OCI-LY7 (cell line): ENCODE measurements at regions not wholly inside any gene's neighbourhood (a gene's known extent, or its start where the extent isn't known, plus 50 kb on each side); places are given as distances from the start of the nearest gene placed in this dataset.

Experiments
- BruUV-seq: library from RNA; stranded (reverse); fragments of 400-500 nt; replicated peaks from 2 replicates; lab custom pipeline; 2021; lab: Mats Ljungman, UMichigan
- CTCF ChIA-PET: fragments of 300-600 bp; sonication (Branson Sonifier 250); formaldehyde crosslinking; loops from one replicate; lab custom pipeline; 2022; ENCODE audit warnings: antibody characterized with exemption; ENCODE audit not compliant: unreplicated experiment; lab: Charles Lee
- POLR2A ChIA-PET: fragments of 300-600 bp; sonication (Branson Sonifier 250); formaldehyde crosslinking; loops from one replicate; lab custom pipeline; 2022; ENCODE audit warnings: antibody characterized with exemption; lab: Charles Lee
- DNase-seq: peaks from one replicate; pipeline ENCODE4 v3.0.0-alpha.2; 2015; ENCODE audit warnings: low spot score
- H2AFZ ChIP-seq: fragments of 200-600 bp; sonication (generic), shearing (Covaris generic); 2 replicates; pipeline ENCODE4 v1.6.1; 2014; ENCODE audit warnings: mild to moderate bottlenecking, antibody characterized with exemption, low read length, moderate library complexity
- H3K27ac ChIP-seq: fragments of 200-600 bp; sonication (generic); 2 replicates; pipeline ENCODE4 v1.5.1; 2014; ENCODE audit warnings: mixed run types, low read depth, mild to moderate bottlenecking, moderate library complexity, low read length, inconsistent platforms; ENCODE audit not compliant: poor library complexity, severe bottlenecking
- H3K36me3 ChIP-seq: fragments of 200-600 bp; sonication (generic); 2 replicates; pipeline ENCODE4 v1.6.1; 2014; ENCODE audit warnings: mild to moderate bottlenecking, antibody characterized with exemption, low read length, moderate library complexity, mixed read lengths; ENCODE audit not compliant: insufficient read depth
- H3K4me1 ChIP-seq: fragments of 200-600 bp; sonication (generic); 2 replicates; pipeline ENCODE4 v1.5.1; 2014; ENCODE audit warnings: mild to moderate bottlenecking, low read length; ENCODE audit not compliant: insufficient read depth, poor library complexity, severe bottlenecking
- H3K4me2 ChIP-seq: fragments of 200-600 bp; sonication (generic); 2 replicates; pipeline ENCODE4 v1.6.1; 2014; ENCODE audit warnings: mild to moderate bottlenecking, low read length
- H3K4me3 ChIP-seq: fragments of 200-600 bp; sonication (generic); 2 replicates; pipeline ENCODE4 v1.5.1; 2014; ENCODE audit warnings: mild to moderate bottlenecking, low read depth, low read length; ENCODE audit not compliant: poor library complexity, severe bottlenecking
- H3K79me2 ChIP-seq: fragments of 200-600 bp; sonication (generic); 2 replicates; pipeline ENCODE4 v1.6.1; 2016; ENCODE audit warnings: low read depth, mild to moderate bottlenecking, low read length, moderate library complexity, mixed read lengths; ENCODE audit not compliant: insufficient read depth
- H3K9me2 ChIP-seq: fragments of 200-600 bp; sonication (generic); 2 replicates; pipeline ENCODE4 v1.6.1; 2016; ENCODE audit warnings: mild to moderate bottlenecking, low read length, mixed read lengths; ENCODE audit not compliant: insufficient read depth
- H3K9me3 ChIP-seq: fragments of 200-600 bp; sonication (generic); 2 replicates; pipeline ENCODE4 v1.6.1; 2014; ENCODE audit warnings: mild to moderate bottlenecking, mixed run types, low read length, mixed read lengths
- H4K20me1 ChIP-seq: fragments of 200-600 bp; sonication (generic); 2 replicates; pipeline ENCODE4 v1.6.1; 2014; ENCODE audit warnings: mild to moderate bottlenecking, antibody characterized with exemption, low read length, moderate library complexity, mixed read lengths; ENCODE audit not compliant: insufficient read depth
- EZH2phosphoT487 ChIP-seq: fragments of 200-600 bp; sonication (generic); IDR thresholded peaks from 2 replicates; pipeline ENCODE4 v1.6.1; 2018; ENCODE audit warnings: low read depth, borderline replicate concordance, mild to moderate bottlenecking, mixed run types, antibody characterized with exemption, low read length, moderate library complexity, mixed read lengths
- intact Hi-C: fragments of 100-400 bp; cut with micrococcal nuclease; formaldehyde crosslinking; loops from one replicate; pipeline ENCODE4 v1.10.0; 2022; ENCODE audit not compliant: unreplicated experiment
- TF ChIP-seq, protein P1 (sequence below): fragments of 200-600 bp; sonication (generic); conservative IDR thresholded peaks from 2 replicates; pipeline ENCODE4 v1.5.1; 2014; ENCODE audit warnings: mild to moderate bottlenecking, antibody characterized with exemption, low read length, moderate library complexity, mixed read lengths

DNA sequence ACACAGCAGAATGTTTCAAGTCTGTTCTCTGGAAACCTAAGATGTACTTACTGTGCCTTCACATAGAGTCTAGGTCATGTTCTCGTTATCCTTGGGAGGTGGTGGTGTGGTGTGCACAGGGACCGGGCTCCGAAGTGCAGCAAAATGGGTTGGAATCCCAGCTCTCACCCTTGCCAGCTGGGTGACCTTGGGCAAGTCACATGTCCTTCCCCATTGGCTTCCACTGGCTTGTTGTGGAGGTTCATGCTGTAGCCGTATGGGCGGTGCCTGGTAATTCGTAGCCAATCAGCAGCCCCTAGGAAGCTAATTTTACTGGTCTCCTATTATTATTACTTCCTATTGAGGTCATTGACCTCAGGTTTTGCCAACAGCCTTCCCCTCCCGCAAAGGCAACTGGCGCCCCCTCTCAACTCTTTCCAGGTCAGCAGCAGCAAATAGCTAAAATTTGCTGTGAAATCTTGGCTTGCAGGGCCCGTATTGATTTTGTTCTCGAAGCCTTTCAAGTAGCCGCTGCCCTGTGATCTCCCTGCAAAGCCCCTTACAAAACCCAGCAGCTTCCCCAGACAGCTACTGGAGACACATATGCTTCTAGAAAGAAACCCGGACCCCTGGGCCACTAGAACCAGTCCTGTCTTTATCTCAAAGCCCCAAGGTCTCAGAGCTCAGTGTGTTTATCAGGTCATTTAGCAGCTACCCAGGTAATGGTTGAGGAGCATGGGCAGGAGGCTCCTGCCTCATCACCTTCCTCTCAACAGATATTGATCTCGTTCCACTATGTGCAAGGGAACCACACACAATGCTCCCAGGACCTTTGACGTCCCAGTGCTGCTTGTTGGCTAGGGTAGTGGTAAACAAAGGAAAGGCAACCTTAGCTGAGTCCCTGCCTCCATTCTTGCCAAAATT, 66.5 kb upstream of the SLC1A4 start:
- intact Hi-C loops, result no loop called here
- CTCF ChIA-PET, result interaction anchor here (0.9 to 1.8 kb wide), 3 partner anchors 9 to 279 kb away, joined by 3 to 14 read pairs (median 3); no protein-coding TSS in a partner anchor
- H3K9me3 ChIP-seq, result peaks cover 46% of the 10 kb centered on the region
- POLR2A ChIA-PET, result interaction anchor here (0.6 to 3.1 kb wide), 13 partner anchors 9 to 452 kb away, joined by 3 to 23 read pairs (median 4); partner anchors contain the start of gene CEP68
- peaks cover 77% of the 10 kb centered on the region for H3K36me3 ChIP-seq
- H3K9me2 ChIP-seq, result no peaks in the 10 kb centered on the region
- H3K4me2 ChIP-seq, result peak overlapping the region; percentile 47
- peak overlapping the region; percentile 38 for H3K4me3 ChIP-seq
- no peaks in the 10 kb centered on the region for H4K20me1 ChIP-seq
- no TSS peak for BruUV-seq
- peak; percentile 53 for DNase-seq
- H3K27ac ChIP-seq, result peak overlapping the region; percentile 59
- TF ChIP-seq, protein P1, sequence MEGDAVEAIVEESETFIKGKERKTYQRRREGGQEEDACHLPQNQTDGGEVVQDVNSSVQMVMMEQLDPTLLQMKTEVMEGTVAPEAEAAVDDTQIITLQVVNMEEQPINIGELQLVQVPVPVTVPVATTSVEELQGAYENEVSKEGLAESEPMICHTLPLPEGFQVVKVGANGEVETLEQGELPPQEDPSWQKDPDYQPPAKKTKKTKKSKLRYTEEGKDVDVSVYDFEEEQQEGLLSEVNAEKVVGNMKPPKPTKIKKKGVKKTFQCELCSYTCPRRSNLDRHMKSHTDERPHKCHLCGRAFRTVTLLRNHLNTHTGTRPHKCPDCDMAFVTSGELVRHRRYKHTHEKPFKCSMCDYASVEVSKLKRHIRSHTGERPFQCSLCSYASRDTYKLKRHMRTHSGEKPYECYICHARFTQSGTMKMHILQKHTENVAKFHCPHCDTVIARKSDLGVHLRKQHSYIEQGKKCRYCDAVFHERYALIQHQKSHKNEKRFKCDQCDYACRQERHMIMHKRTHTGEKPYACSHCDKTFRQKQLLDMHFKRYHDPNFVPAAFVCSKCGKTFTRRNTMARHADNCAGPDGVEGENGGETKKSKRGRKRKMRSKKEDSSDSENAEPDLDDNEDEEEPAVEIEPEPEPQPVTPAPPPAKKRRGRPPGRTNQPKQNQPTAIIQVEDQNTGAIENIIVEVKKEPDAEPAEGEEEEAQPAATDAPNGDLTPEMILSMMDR, result peak; percentile 72
- TF ChIP-seq EZH2phosphoT487, result no peak
- peaks cover 43% of the 10 kb centered on the region; the same call in 1 of the 2 replicates for H3K79me2 ChIP-seq
- H2AFZ ChIP-seq, result no peak overlapping the region
- H3K4me1 ChIP-seq, result peaks cover 37% of the 10 kb centered on the region

DNA sequence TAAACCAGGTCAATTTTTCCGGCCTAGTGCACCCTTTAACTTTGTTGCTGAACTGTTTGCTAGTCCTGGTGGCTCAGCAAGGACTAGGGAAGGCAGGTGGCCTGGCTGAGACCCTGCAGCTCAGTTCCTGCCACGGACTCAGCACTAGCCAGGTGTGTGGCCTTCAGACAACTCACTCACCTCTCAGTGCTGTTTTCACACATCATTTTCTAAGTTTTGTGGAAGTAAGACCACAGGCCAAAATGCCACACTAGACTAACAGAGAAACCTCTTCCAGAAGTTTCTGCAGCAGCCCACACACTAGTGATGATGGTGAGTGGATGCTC, 65.9 kb upstream of the SLC1A4 start:
- H2AFZ ChIP-seq, result no peak overlapping the region
- no TSS peak for BruUV-seq
- H3K9me3 ChIP-seq, result peaks cover 51% of the 10 kb centered on the region
- POLR2A ChIA-PET, result interaction anchor here (1.0 to 3.1 kb wide), 8 partner anchors 9 to 132 kb away, joined by 3 to 23 read pairs (median 8); partner anchors contain the start of gene CEP68
- intact Hi-C loops, result no loop called here
- peak; percentile 66 for DNase-seq
- CTCF ChIA-PET, result interaction anchor here (0.9 to 1.8 kb wide), 2 partner anchors 9 to 43 kb away, joined by 3 to 14 read pairs; no protein-coding TSS in a partner anchor
- peaks cover 81% of the 10 kb centered on the region for H3K36me3 ChIP-seq
- peak overlapping the region; percentile 38 for H3K4me3 ChIP-seq
- peaks cover 34% of the 10 kb centered on the region for H3K4me1 ChIP-seq
- TF ChIP-seq, protein P1, result no peak
- no peak for TF ChIP-seq EZH2phosphoT487
- no peaks in the 10 kb centered on the region for H4K20me1 ChIP-seq
- no peaks in the 10 kb centered on the region for H3K9me2 ChIP-seq
- peak overlapping the region; percentile 59 for H3K27ac ChIP-seq
- peaks cover 49% of the 10 kb centered on the region; the same call in 1 of the 2 replicates for H3K79me2 ChIP-seq
- peak overlapping the region; percentile 47 for H3K4me2 ChIP-seq
